HG02970 (cell line): ENCODE measurements at regions not wholly inside any gene's neighbourhood (a gene's known extent, or its start where the extent isn't known, plus 50 kb on each side); places are given as distances from the start of the nearest gene placed in this dataset.

ENCODE experiments used
- ATAC-seq: cut with Tn5 transposase; IDR thresholded peaks from one replicate; pipeline ENCODE4 v1.9.1; 2021; ENCODE audit warnings: mild to moderate bottlenecking, moderate library complexity, moderate number of reproducible peaks; ENCODE audit not compliant: unreplicated experiment, low FRiP score

DNA sequence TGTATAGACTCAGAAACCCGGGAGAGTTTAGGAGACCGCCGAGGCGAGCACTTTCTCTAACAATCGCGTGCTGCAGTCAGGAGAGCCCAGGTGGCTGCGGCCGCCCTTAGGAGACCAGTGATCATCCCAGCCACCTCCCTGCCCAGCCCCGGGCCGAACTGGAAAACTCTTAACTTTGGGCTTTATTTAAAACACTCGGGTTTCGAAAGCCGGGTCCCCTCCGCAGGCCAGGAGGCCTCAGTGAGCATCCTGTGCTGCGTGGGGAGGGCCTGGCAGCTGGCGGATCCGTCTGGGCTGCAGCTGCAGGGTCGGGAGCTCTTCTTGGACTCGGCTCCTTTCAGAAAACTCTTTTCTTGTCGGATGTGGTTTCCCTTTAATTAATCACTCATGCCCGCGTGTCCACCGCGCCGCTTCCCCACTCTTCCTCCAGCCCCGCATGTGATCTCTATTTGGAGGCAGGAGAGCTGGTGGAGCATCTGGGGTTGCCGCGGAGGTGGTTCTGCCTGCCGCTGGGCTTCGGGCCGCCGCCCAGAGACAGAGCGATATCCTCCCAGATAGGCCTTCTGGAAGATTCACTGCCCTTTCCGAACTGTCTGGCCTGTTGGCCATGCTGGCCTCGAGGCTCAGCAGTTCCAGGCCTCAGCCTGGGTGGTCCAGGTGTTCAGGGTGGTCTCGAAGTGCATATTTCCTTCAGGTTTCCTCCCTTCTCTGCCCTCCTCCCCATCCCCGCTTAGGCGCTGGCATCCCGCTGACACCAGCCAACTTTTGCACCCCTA is 59.5 kb downstream of the TMEM174 start:
- ATAC-seq = no peak

DNA sequence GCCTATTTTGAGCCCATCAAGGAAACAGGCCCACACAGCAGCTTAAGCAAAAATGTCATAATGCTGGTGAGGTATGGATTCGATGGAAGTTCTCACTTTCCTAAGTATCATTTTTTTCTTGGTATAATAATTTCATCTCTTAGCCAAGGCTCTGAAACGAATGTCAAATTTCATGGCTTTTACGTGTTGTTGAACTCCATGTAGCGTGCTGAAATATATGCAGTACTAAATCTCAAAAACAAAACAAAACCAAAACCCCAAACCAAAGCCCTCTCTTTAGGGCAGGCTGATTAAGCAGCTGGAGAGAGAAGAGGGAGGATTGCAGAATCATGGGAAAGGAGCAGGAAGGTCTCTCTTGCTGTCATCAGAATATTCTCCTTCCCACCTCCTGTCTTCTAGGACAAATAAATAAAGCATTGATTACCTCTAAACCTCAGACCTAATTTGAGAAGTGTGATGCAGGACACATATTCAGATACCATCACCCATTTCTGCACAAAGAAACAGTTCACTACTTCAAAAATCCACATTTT is 58.3 kb downstream of the TMEM174 start:
- no peak for ATAC-seq

DNA sequence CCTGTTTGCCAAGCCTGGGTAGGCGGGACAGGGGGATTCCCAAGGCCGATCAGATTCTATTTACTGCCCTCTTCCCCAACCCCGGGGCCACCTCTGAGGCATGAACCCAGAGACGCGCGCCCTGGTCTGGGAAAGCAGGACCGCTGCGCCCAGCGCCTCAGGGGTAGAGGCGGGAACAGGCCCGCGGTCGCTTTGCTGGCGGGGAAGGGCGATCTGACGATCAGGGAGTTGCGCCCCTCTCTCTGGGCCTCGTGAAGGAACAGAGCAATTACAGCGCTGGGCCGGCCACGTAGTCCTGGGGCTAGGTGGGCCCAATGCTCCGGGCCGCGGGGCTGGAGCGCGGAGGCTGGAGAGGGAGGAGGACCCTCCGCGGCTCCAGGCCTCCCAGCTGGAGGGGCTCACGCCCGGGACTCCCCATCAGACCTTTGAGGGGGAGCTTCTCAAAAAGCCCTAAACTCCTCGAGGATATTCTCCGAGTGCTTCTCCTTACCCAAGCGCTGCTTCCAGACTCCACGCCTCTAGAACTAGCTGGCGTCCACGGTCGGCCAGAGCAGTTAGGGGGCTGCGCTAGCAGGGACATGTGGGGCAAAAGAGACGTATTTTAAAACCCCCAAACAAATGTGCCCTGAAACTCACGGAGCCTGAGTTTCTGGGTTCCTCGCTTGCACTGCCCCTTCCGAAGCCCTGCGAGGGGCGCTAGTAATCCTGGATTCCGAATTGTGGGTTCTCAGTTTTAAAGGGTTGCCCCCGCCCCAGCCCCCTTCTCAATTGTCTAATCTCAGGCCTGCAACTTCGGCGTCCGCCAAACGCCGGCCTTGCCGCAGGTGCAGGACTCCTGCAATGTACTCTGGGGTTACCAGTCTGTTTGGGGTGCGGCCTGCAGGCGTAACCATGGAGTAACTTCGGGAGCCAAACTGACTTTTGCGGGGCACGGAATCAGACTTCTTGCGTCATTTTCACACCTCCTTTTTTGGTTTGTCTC is 57.6 kb downstream of the TMEM174 start:
- no peak for ATAC-seq

DNA sequence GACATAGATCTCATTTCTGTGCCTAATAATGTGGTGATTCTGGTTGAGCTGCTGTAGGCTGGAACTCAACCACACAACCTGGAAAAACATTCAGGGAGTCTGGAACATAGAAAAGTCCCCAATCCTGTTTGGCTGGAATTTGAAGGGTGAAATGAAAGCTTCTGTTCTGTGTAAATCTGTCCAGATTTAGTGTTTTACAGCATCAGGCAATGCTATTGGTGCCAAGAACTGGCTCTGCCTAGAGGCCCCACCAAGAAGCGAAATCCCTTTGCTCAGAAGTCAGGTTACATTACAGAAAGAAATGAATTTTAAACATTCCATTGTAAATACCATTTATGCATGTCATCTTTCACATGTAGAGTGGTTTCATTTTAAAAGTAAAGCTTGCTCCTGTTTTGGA is 56.3 kb downstream of the TMEM174 start:
- ATAC-seq = no peak

DNA sequence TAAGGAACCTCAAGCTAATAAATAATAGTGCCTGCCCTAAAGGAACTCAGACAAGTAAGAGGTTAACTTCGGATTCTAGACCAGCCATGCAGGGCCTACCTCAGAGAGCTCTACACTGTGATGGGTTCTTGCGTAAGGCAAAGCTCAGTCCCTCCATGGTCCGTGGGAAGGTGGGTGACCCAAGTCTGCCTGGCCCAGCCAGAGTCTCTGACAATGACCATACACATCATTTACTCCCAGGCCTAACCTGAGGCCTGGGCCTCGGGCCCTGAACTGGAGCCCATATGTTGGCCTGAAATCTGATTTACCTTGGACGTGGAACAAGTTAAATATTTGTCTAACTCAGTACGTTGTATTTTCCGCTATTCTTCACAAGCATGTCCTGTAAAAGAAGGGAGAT is 55.1 kb downstream of the TMEM174 start:
- no peak for ATAC-seq
